ENCODE measurements at regions not wholly inside any gene's neighbourhood (a gene's known extent, or its start where the extent isn't known, plus 50 kb on each side); places are given as distances from the start of the nearest gene placed in this dataset.

GRCh38 chr12:24175284-24175683 lies 225.8 kb upstream of the SOX5 start:
- H3K9me3 ChIP-seq (ENCODE audit: low read length), result no peaks in the 10 kb centered on the region
- H3F3A ChIP-seq (ENCODE audit: low read length, unreplicated experiment), result no peaks in the 10 kb centered on the region
- ATAC-seq (no peak), DNase-seq (no peak)
- H3K4me2 ChIP-seq (ENCODE audit: low read length), result no peak overlapping the region
- CTCF ChIA-PET, result no interaction called here
- H3K4me3 ChIP-seq (ENCODE audit: low read length), result no peak overlapping the region
- no peak overlapping the region for H2AFZ ChIP-seq (ENCODE audit: low read length)
- intact Hi-C loops (cut with micrococcal nuclease), result no loop called here
- no peaks in the 10 kb centered on the region for H3K9me2 ChIP-seq (replicated peaks; ENCODE audit: low read length)
- no peaks in the 10 kb centered on the region for H3K36me3 ChIP-seq (ENCODE audit: low read depth, low read length)
- no peak overlapping the region for H3K27ac ChIP-seq (ENCODE audit: low read length)
- no TSS peak for BruUV-seq (replicated peaks)
- POLR2A ChIA-PET (ENCODE audit: unreplicated experiment), result no interaction called here
- no peak overlapping the region for H3K9ac ChIP-seq (ENCODE audit: low read length)
- peaks cover 1% of the 10 kb centered on the region; the same call in 1 of the 2 replicates for H3K27me3 ChIP-seq (ENCODE audit: low read length)
- H4K20me1 ChIP-seq (ENCODE audit: low read length), result no peaks in the 10 kb centered on the region
- TF ChIP-seq CTCF (conservative IDR thresholded peaks at IDR 0.05; ENCODE audit: low read depth, low read length), result no peak
- no peak for TF ChIP-seq EZH2phosphoT487 (IDR thresholded peaks at IDR 0.05; ENCODE audit: borderline replicate concordance, low read length)
- no peak for TF ChIP-seq EZH2 (IDR thresholded peaks at IDR 0.05; ENCODE audit: low read length, unreplicated experiment)
- H3K79me2 ChIP-seq (ENCODE audit: low read length), result no peaks in the 10 kb centered on the region
- H3K4me1 ChIP-seq (ENCODE audit: insufficient read depth, low read length), result no peaks in the 10 kb centered on the region

GRCh38 chr12:24173067-24173466 lies 223.6 kb upstream of the SOX5 start:
- H2AFZ ChIP-seq (ENCODE audit: low read length), result no peak overlapping the region
- no peaks in the 10 kb centered on the region for H3K9me2 ChIP-seq (replicated peaks; ENCODE audit: low read length)
- ATAC-seq (no peak), DNase-seq (no peak)
- ChIA-PET CTCF (no interaction called here), POLR2A (ENCODE audit: unreplicated experiment) (no interaction called here)
- TF ChIP-seq EZH2phosphoT487 (IDR thresholded peaks at IDR 0.05; ENCODE audit: borderline replicate concordance, low read length) (no peak), CTCF (conservative IDR thresholded peaks at IDR 0.05; ENCODE audit: low read depth, low read length) (no peak), EZH2 (IDR thresholded peaks at IDR 0.05; ENCODE audit: low read length, unreplicated experiment) (no peak)
- no peaks in the 10 kb centered on the region for H4K20me1 ChIP-seq (ENCODE audit: low read length)
- H3K4me2 ChIP-seq (ENCODE audit: low read length), result no peak overlapping the region
- no peaks in the 10 kb centered on the region for H3K79me2 ChIP-seq (ENCODE audit: low read length)
- H3F3A ChIP-seq (ENCODE audit: low read length, unreplicated experiment), result no peaks in the 10 kb centered on the region
- H3K9ac ChIP-seq (ENCODE audit: low read length), result no peak overlapping the region
- no peak overlapping the region for H3K27ac ChIP-seq (ENCODE audit: low read length)
- H3K4me1 ChIP-seq (ENCODE audit: insufficient read depth, low read length), result no peaks in the 10 kb centered on the region
- BruUV-seq (replicated peaks), result no TSS peak
- H3K9me3 ChIP-seq (ENCODE audit: low read length), result no peaks in the 10 kb centered on the region
- intact Hi-C loops (cut with micrococcal nuclease), result no loop called here
- H3K27me3 ChIP-seq (ENCODE audit: low read length), result peaks cover 13% of the 10 kb centered on the region
- no peaks in the 10 kb centered on the region for H3K36me3 ChIP-seq (ENCODE audit: low read depth, low read length)
- H3K4me3 ChIP-seq (ENCODE audit: low read length), result no peak overlapping the region

- intact Hi-C loops (cut with micrococcal nuclease), result no loop called here
- Histone ChIP-seq H3K36me3 (ENCODE audit: low read depth, low read length) (no peaks in the 10 kb centered on the region), H3K9ac (ENCODE audit: low read length) (no peak overlapping the region), H3K4me1 (ENCODE audit: insufficient read depth, low read length) (no peaks in the 10 kb centered on the region), H3K4me3 (ENCODE audit: low read length) (no peak overlapping the region), H3K9me2 (replicated peaks; ENCODE audit: low read length) (no peaks in the 10 kb centered on the region), H4K20me1 (ENCODE audit: low read length) (no peaks in the 10 kb centered on the region), H3K27ac (ENCODE audit: low read length) (no peak overlapping the region), H3K27me3 (ENCODE audit: low read length) (peaks cover 13% of the 10 kb centered on the region), H3K79me2 (ENCODE audit: low read length) (no peaks in the 10 kb centered on the region), H3K4me2 (ENCODE audit: low read length) (no peak overlapping the region), H3K9me3 (ENCODE audit: low read length) (no peaks in the 10 kb centered on the region), H3F3A (ENCODE audit: low read length, unreplicated experiment) (no peaks in the 10 kb centered on the region), H2AFZ (ENCODE audit: low read length) (no peak overlapping the region)
- no peak for DNase-seq
- ChIA-PET POLR2A (ENCODE audit: unreplicated experiment) (no interaction called here), CTCF (no interaction called here)
- no TSS peak for BruUV-seq (replicated peaks)
- TF ChIP-seq CTCF (conservative IDR thresholded peaks at IDR 0.05; ENCODE audit: low read depth, low read length), result no peak
- no peak for TF ChIP-seq EZH2phosphoT487 (IDR thresholded peaks at IDR 0.05; ENCODE audit: borderline replicate concordance, low read length)
- no peak for TF ChIP-seq EZH2 (IDR thresholded peaks at IDR 0.05; ENCODE audit: low read length, unreplicated experiment)
- no peak for ATAC-seq
Measured at GRCh38 chr12:24172773-24173066, 223.2 kb upstream of the SOX5 start.

Measured in PC-3 (cell line).